ENCODE measurements at regions not wholly inside any gene's neighbourhood (a gene's known extent, or its start where the extent isn't known, plus 50 kb on each side); places are given as distances from the start of the nearest gene placed in this dataset.

GRCh38 chr3:182644013-182644412 lies 149.3 kb upstream of the ATP11B start:
- dilution Hi-C loops (cut with MboI; ENCODE audit: extremely low pct_ligation_motif_present, low sequenced_read_pairs), result no loop called here
- Histone ChIP-seq H4K20me1 (replicated peaks; ENCODE audit: control insufficient read depth, extremely low read depth, insufficient read depth, low read length) (no peaks in the 10 kb centered on the region), H3K27me3 (ENCODE audit: control insufficient read depth in 2 of 2, insufficient read depth in 2 of 2, low read length in 2 of 2) (no peaks in the 10 kb centered on the region), H2AFZ (ENCODE audit: low read depth, low read length) (no peak overlapping the region), H3K9ac (replicated peaks; ENCODE audit: extremely low read depth, insufficient read depth, low read length) (no peak overlapping the region), H3K9me1 (replicated peaks; ENCODE audit: control insufficient read depth, extremely low read depth, insufficient read depth, low read length) (no peaks in the 10 kb centered on the region), H3K4me2 (ENCODE audit: insufficient read depth, low read length) (no peak overlapping the region), H3K9me3 (replicated peaks; ENCODE audit: control insufficient read depth, insufficient read depth, low read length) (no peaks in the 10 kb centered on the region), H3K4me3 (replicated peaks in 1 of 3; ENCODE audit: insufficient read depth in 1 of 3, low read depth in 1 of 3, low read length in 3 of 3) (no peak overlapping the region), H3K79me2 (ENCODE audit: control insufficient read depth, insufficient read depth, low read length) (no peaks in the 10 kb centered on the region), H3K27ac (ENCODE audit: insufficient read depth, low read depth, low read length) (no peak overlapping the region), H3K36me3 (ENCODE audit: control insufficient read depth in 2 of 2, extremely low read depth in 1 of 2, insufficient read depth in 2 of 2, low read length in 2 of 2) (no peaks in the 10 kb centered on the region), H3K4me1 (ENCODE audit: control insufficient read depth, extremely low read depth, insufficient read depth, low read length) (no peaks in the 10 kb centered on the region)
- FAIRE-seq, result no peak
- CTCF ChIA-PET, result no interaction called here
- TF ChIP-seq MYC (IDR thresholded peaks at IDR 0.05; ENCODE audit: low read depth, low read length) (no peak), FOS (IDR thresholded peaks at IDR 0.05; ENCODE audit: borderline replicate concordance, insufficient read depth, low read length) (no peak), EZH2 (IDR thresholded peaks at IDR 0.05; ENCODE audit: borderline replicate concordance, low read depth, low read length, severe bottlenecking) (no peak), GATA2 (IDR thresholded peaks at IDR 0.05; ENCODE audit: insufficient read depth, insufficient read length, low read depth, low read length) (no peak), JUN (IDR thresholded peaks at IDR 0.05; ENCODE audit: borderline replicate concordance, insufficient read depth, insufficient read length, low read depth) (no peak), POLR2AphosphoS5 (IDR thresholded peaks at IDR 0.05; ENCODE audit: insufficient read depth, low read depth, low read length) (no peak), CTCF (IDR thresholded peaks at IDR 0.05; ENCODE audit: extremely low read depth in 1 of 2, insufficient read depth in 1 of 2, low read depth in 1 of 2, low read length in 2 of 2) (no peak), POLR2A (IDR thresholded peaks at IDR 0.05; ENCODE audit: low read depth, low read length) (no peak)
- DNase-seq (ENCODE audit: low read depth, low spot score), result no peak
- intact Hi-C loops (cut with micrococcal nuclease), result no loop called here
- no TSS peak for BruUV-seq (replicated peaks)
- POLR2A ChIA-PET, result no interaction called here
